Loucy (cell line): ENCODE measurements at regions not wholly inside any gene's neighbourhood (a gene's known extent, or its start where the extent isn't known, plus 50 kb on each side); places are given as distances from the start of the nearest gene placed in this dataset.

Experiments used
- H2AFZ ChIP-seq: fragments of 200-600 bp; sonication (generic); 2 replicates; pipeline ENCODE4 v1.6.0; 2016; ENCODE audit warnings: antibody characterized with exemption, mild to moderate bottlenecking, low read length, moderate library complexity
- H3F3A ChIP-seq: fragments of 200-600 bp; 2 replicates; pipeline ENCODE4 v1.6.0; 2016; ENCODE audit warnings: antibody characterized with exemption, low read depth, mild to moderate bottlenecking
- H3K27me3 ChIP-seq: fragments of 200-600 bp; sonication (generic); 2 replicates; pipeline ENCODE4 v1.6.1; 2014; ENCODE audit warnings: low read length, mild to moderate bottlenecking; ENCODE audit not compliant: insufficient read depth, poor library complexity, severe bottlenecking
- H3K36me3 ChIP-seq: fragments of 200-600 bp; sonication (generic); 2 replicates; pipeline ENCODE4 v1.6.1; 2016; ENCODE audit warnings: low read length; ENCODE audit not compliant: insufficient read depth
- H3K4me1 ChIP-seq: fragments of 200-600 bp; sonication (generic); 2 replicates; pipeline ENCODE4 v1.5.1; 2014; ENCODE audit warnings: low read length, mild to moderate bottlenecking; ENCODE audit not compliant: insufficient read depth, poor library complexity, severe bottlenecking
- H3K4me2 ChIP-seq: fragments of 200-600 bp; sonication (generic); 2 replicates; pipeline ENCODE4 v1.6.0; 2014; ENCODE audit warnings: antibody characterized with exemption, low read length, low read depth, mild to moderate bottlenecking; ENCODE audit not compliant: poor library complexity, severe bottlenecking
- H3K4me3 ChIP-seq: fragments of 200-600 bp; sonication (generic); 2 replicates; pipeline ENCODE4 v1.5.1; 2014; ENCODE audit warnings: low read length, mild to moderate bottlenecking, mixed read lengths; ENCODE audit not compliant: poor library complexity, severe bottlenecking
- H3K79me2 ChIP-seq: fragments of 200-600 bp; sonication (generic); 2 replicates; pipeline ENCODE4 v1.6.1; 2014; ENCODE audit warnings: low read length; ENCODE audit not compliant: insufficient read depth
- H3K9ac ChIP-seq: fragments of 200-600 bp; sonication (generic); 2 replicates; pipeline ENCODE4 v1.6.0; 2014; ENCODE audit warnings: mild to moderate bottlenecking, low read depth, low read length, moderate library complexity; ENCODE audit not compliant: poor library complexity, severe bottlenecking
- H3K9me2 ChIP-seq: fragments of 200-600 bp; sonication (generic); replicated peaks from 2 replicates; pipeline ENCODE4 v1.6.1; 2016; ENCODE audit warnings: low read depth, low read length, mixed read lengths
- H3K9me3 ChIP-seq: fragments of 200-600 bp; sonication (generic); 2 replicates; pipeline ENCODE4 v1.6.1; 2014; ENCODE audit warnings: mild to moderate bottlenecking, antibody characterized with exemption, low read length, low read depth; ENCODE audit not compliant: insufficient read depth
- H4K20me1 ChIP-seq: fragments of 200-600 bp; sonication (generic); 2 replicates; pipeline ENCODE4 v1.6.0; 2014; ENCODE audit warnings: antibody characterized with exemption, low read length, mild to moderate bottlenecking; ENCODE audit not compliant: insufficient read depth, poor library complexity, severe bottlenecking
- CTCF ChIP-seq: fragments of 200-600 bp; sonication (generic); conservative IDR thresholded peaks from 2 replicates; pipeline ENCODE4 v1.5.1; 2014; ENCODE audit warnings: mild to moderate bottlenecking, antibody characterized with exemption, low read length
- EZH2phosphoT487 ChIP-seq: fragments of 200-600 bp; IDR thresholded peaks from 2 replicates; pipeline ENCODE4 v1.6.1; 2018; ENCODE audit warnings: antibody characterized with exemption, mild to moderate bottlenecking, moderate library complexity, borderline replicate concordance

GRCh38 chr9:11414241-11414640, 801.4 kb upstream of the PTPRD start:
- no peak overlapping the region for H2AFZ ChIP-seq
- no peak overlapping the region for H3K4me3 ChIP-seq
- no peaks in the 10 kb centered on the region for H3K27me3 ChIP-seq
- H3K4me2 ChIP-seq = no peak overlapping the region
- no peaks in the 10 kb centered on the region for H3F3A ChIP-seq
- TF ChIP-seq CTCF = no peak
- no peak for TF ChIP-seq EZH2phosphoT487
- H3K79me2 ChIP-seq = no peaks in the 10 kb centered on the region
- H3K36me3 ChIP-seq = no peaks in the 10 kb centered on the region
- no peaks in the 10 kb centered on the region for H3K9me2 ChIP-seq
- H4K20me1 ChIP-seq = no peaks in the 10 kb centered on the region
- no peaks in the 10 kb centered on the region for H3K4me1 ChIP-seq
- H3K9me3 ChIP-seq = no peaks in the 10 kb centered on the region; the same call in 1 of the 2 replicates
- no peak overlapping the region for H3K9ac ChIP-seq

- H3K36me3 ChIP-seq = no peaks in the 10 kb centered on the region
Observed at GRCh38 chr9:11417782-11418181, 805.0 kb upstream of the PTPRD start.

GRCh38 chr9:11431490-11431889, 818.7 kb upstream of the PTPRD start:
- Histone ChIP-seq H4K20me1 (no peaks in the 10 kb centered on the region), H3K9me3 (no peaks in the 10 kb centered on the region), H3F3A (no peaks in the 10 kb centered on the region), H3K9me2 (no peaks in the 10 kb centered on the region), H3K79me2 (no peaks in the 10 kb centered on the region), H3K27me3 (no peaks in the 10 kb centered on the region), H3K4me2 (no peak overlapping the region), H3K9ac (no peak overlapping the region), H3K4me3 (no peak overlapping the region), H2AFZ (no peak overlapping the region), H3K4me1 (no peaks in the 10 kb centered on the region), H3K36me3 (no peaks in the 10 kb centered on the region)
- no peak for TF ChIP-seq CTCF
- no peak for TF ChIP-seq EZH2phosphoT487

More at GRCh38 chr9:11417782-11418181, 805.0 kb upstream of the PTPRD start:
- H3K4me1 ChIP-seq = no peaks in the 10 kb centered on the region
- no peaks in the 10 kb centered on the region for H3K79me2 ChIP-seq
- H3K9me2 ChIP-seq = no peaks in the 10 kb centered on the region
- no peaks in the 10 kb centered on the region for H3F3A ChIP-seq
- H4K20me1 ChIP-seq = no peaks in the 10 kb centered on the region
- no peak overlapping the region for H3K4me3 ChIP-seq
- TF ChIP-seq EZH2phosphoT487 (no peak), CTCF (no peak)
- H3K9me3 ChIP-seq = no peaks in the 10 kb centered on the region; the same call in 1 of the 2 replicates
- H3K27me3 ChIP-seq = no peaks in the 10 kb centered on the region
- H2AFZ ChIP-seq = no peak overlapping the region
- H3K4me2 ChIP-seq = no peak overlapping the region
- H3K9ac ChIP-seq = no peak overlapping the region
